HepG2 (cell line): ENCODE measurements at regions not wholly inside any gene's neighbourhood (a gene's known extent, or its start where the extent isn't known, plus 50 kb on each side); places are given as distances from the start of the nearest gene placed in this dataset.

Experiments used
- NFAT5 ChIP-seq: sonication (generic); formaldehyde crosslinking; IDR thresholded peaks from 2 replicates; pipeline ENCODE4 v1.4.0; 2020; ENCODE audit warnings: missing genetic modification reagents
- ZBTB14 ChIP-seq: sonication (generic); formaldehyde crosslinking; IDR thresholded peaks from 2 replicates; pipeline ENCODE4 v1.4.0; 2020; ENCODE audit warnings: missing genetic modification reagents
- ZNF143 ChIP-seq: sonication (generic); formaldehyde crosslinking; IDR thresholded peaks from 2 replicates; pipeline ENCODE4 v1.4.0; 2020; ENCODE audit warnings: missing genetic modification reagents
- TF ChIP-seq, protein P1 (sequence below): sonication (generic); formaldehyde crosslinking; IDR thresholded peaks from 2 replicates; pipeline ENCODE4 v1.4.0; 2020; ENCODE audit warnings: missing genetic modification reagents, borderline replicate concordance
- TF ChIP-seq, protein P2 (sequence below): sonication (generic); formaldehyde crosslinking; IDR thresholded peaks from 2 replicates; pipeline ENCODE4 v1.8.0; 2022; ENCODE audit warnings: mild to moderate bottlenecking, missing genetic modification reagents, moderate library complexity
- TF ChIP-seq, protein P3 (sequence below): sonication (generic); formaldehyde crosslinking; IDR thresholded peaks from 2 replicates; pipeline ENCODE4 v1.8.1; 2023; ENCODE audit warnings: mild to moderate bottlenecking, missing genetic modification reagents, borderline replicate concordance

GRCh38 chr2:180743401-180743800, 237.0 kb upstream of the UBE2E3 start (continued):
- TF ChIP-seq, protein P1, sequence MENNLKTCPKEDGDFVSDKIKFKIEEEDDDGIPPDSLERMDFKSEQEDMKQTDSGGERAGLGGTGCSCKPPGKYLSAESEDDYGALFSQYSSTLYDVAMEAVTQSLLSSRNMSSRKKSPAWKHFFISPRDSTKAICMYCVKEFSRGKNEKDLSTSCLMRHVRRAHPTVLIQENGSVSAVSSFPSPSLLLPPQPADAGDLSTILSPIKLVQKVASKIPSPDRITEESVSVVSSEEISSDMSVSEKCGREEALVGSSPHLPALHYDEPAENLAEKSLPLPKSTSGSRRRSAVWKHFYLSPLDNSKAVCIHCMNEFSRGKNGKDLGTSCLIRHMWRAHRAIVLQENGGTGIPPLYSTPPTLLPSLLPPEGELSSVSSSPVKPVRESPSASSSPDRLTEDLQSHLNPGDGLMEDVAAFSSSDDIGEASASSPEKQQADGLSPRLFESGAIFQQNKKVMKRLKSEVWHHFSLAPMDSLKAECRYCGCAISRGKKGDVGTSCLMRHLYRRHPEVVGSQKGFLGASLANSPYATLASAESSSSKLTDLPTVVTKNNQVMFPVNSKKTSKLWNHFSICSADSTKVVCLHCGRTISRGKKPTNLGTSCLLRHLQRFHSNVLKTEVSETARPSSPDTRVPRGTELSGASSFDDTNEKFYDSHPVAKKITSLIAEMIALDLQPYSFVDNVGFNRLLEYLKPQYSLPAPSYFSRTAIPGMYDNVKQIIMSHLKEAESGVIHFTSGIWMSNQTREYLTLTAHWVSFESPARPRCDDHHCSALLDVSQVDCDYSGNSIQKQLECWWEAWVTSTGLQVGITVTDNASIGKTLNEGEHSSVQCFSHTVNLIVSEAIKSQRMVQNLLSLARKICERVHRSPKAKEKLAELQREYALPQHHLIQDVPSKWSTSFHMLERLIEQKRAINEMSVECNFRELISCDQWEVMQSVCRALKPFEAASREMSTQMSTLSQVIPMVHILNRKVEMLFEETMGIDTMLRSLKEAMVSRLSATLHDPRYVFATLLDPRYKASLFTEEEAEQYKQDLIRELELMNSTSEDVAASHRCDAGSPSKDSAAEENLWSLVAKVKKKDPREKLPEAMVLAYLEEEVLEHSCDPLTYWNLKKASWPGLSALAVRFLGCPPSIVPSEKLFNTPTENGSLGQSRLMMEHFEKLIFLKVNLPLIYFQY (CRISPR knock-in tag): no peak
- TF ChIP-seq NFAT5 (CRISPR knock-in tag) (no peak), ZBTB14 (no peak), ZNF143 (no peak)
- TF ChIP-seq, protein P2, sequence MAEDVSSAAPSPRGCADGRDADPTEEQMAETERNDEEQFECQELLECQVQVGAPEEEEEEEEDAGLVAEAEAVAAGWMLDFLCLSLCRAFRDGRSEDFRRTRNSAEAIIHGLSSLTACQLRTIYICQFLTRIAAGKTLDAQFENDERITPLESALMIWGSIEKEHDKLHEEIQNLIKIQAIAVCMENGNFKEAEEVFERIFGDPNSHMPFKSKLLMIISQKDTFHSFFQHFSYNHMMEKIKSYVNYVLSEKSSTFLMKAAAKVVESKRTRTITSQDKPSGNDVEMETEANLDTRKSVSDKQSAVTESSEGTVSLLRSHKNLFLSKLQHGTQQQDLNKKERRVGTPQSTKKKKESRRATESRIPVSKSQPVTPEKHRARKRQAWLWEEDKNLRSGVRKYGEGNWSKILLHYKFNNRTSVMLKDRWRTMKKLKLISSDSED (CRISPR knock-in tag): no peak
- TF ChIP-seq, protein P3, sequence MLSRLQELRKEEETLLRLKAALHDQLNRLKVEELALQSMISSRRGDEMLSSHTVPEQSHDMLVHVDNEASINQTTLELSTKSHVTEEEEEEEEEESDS (CRISPR knock-in tag): no peak
